GM23338 (cell line): ENCODE measurements at regions not wholly inside any gene's neighbourhood (a gene's known extent, or its start where the extent isn't known, plus 50 kb on each side); places are given as distances from the start of the nearest gene placed in this dataset.

Experiments used
- ATAC-seq: fragments of 200-7000 bp; cut with Tn5 transposase; 3 replicates; pipeline ENCODE4 v1.9.1; 2020
- DNase-seq: peaks from one replicate; pipeline ENCODE4 v3.0.0-alpha.2; 2015; ENCODE audit warnings: low spot score
- H2AFZ ChIP-seq: fragments of 200-600 bp; sonication (generic); 2 replicates; pipeline ENCODE4 v1.8.0; 2016; ENCODE audit warnings: antibody characterized with exemption, mild to moderate bottlenecking, moderate library complexity
- H3F3A ChIP-seq: fragments of 200-600 bp; sonication (generic); replicated peaks from 2 replicates; pipeline ENCODE4 v1.8.0; 2017; ENCODE audit warnings: antibody characterized with exemption, mixed run types, low read depth
- H3K27ac ChIP-seq: fragments of 200-600 bp; sonication (generic); 2 replicates; pipeline ENCODE4 v1.6.1; 2016; ENCODE audit warnings: low read depth
- H3K27me3 ChIP-seq: fragments of 200-600 bp; sonication (generic); 2 replicates; pipeline ENCODE4 v1.8.0; 2016; ENCODE audit warnings: mild to moderate bottlenecking, mixed run types, moderate library complexity; ENCODE audit not compliant: insufficient read depth
- H3K36me3 ChIP-seq: fragments of 200-600 bp; sonication (generic); 2 replicates; pipeline ENCODE4 v1.8.0; 2016; ENCODE audit warnings: mild to moderate bottlenecking; ENCODE audit not compliant: insufficient read depth
- H3K4me1 ChIP-seq: fragments of 200-600 bp; sonication (generic); 2 replicates; pipeline ENCODE4 v1.8.0; 2016; ENCODE audit warnings: mild to moderate bottlenecking, moderate library complexity; ENCODE audit not compliant: insufficient read depth
- H3K4me2 ChIP-seq: fragments of 200-600 bp; sonication (generic); 2 replicates; pipeline ENCODE4 v1.7.1; 2017; ENCODE audit warnings: mixed run types
- H3K4me3 ChIP-seq: fragments of 200-600 bp; sonication (generic); 2 replicates; pipeline ENCODE4 v1.6.1; 2016; ENCODE audit warnings: mixed run types
- H3K79me2 ChIP-seq: fragments of 200-600 bp; sonication (generic); replicated peaks from 2 replicates; pipeline ENCODE4 v1.8.0; 2017; ENCODE audit warnings: mild to moderate bottlenecking; ENCODE audit not compliant: insufficient read depth
- H3K9me2 ChIP-seq: fragments of 200-600 bp; sonication (generic); 2 replicates; pipeline ENCODE4 v1.8.0; 2017; ENCODE audit not compliant: insufficient read depth
- H4K20me1 ChIP-seq: fragments of 200-600 bp; sonication (generic); replicated peaks from 2 replicates; pipeline ENCODE4 v1.8.0; 2017; ENCODE audit warnings: mild to moderate bottlenecking; ENCODE audit not compliant: insufficient read depth
- H3K27ac Mint-ChIP-seq: 2 replicates; pipeline ENCODE4 v1.8.0; 2020; ENCODE audit warnings: inconsistent platforms, mild to moderate bottlenecking, moderate library complexity, mixed read lengths
- H3K27me3 Mint-ChIP-seq: 3 replicates; pipeline ENCODE4 v1.8.0; 2022; ENCODE audit warnings: low read depth, mild to moderate bottlenecking, moderate library complexity, mixed read lengths, inconsistent platforms; ENCODE audit not compliant: insufficient read depth, poor library complexity
- H3K36me3 Mint-ChIP-seq: 3 replicates; pipeline ENCODE4 v1.8.0; 2021; ENCODE audit warnings: low read depth, mild to moderate bottlenecking, inconsistent platforms, moderate library complexity, mixed read lengths
- H3K4me1 Mint-ChIP-seq: 3 replicates; pipeline ENCODE4 v1.8.0; 2020; ENCODE audit warnings: mild to moderate bottlenecking, inconsistent platforms, mixed read lengths
- H3K4me3 Mint-ChIP-seq: 3 replicates; pipeline ENCODE4 v1.8.0; 2021; ENCODE audit warnings: moderate library complexity, mild to moderate bottlenecking, inconsistent platforms, mixed read lengths
- H3K9me3 Mint-ChIP-seq: 3 replicates; pipeline ENCODE4 v1.8.0; 2020; ENCODE audit warnings: moderate library complexity, mild to moderate bottlenecking, inconsistent platforms, mixed read lengths
- CREB1 ChIP-seq: fragments of 250-450 bp; sonication (Bioruptor Pico); IDR thresholded peaks from 2 replicates; pipeline ENCODE4 v1.5.0; 2020; ENCODE audit warnings: low read depth, mild to moderate bottlenecking, moderate library complexity
- CTCF ChIP-seq, 2 experiments: fragments of 200-600 bp in 1 of 2; sonication (generic) in 1 of 2; conservative IDR thresholded peaks; 2 replicates each; pipeline versions ENCODE4 v1.5.1 to v1.6.1; 2016 to 2017; ENCODE audit warnings: antibody characterized with exemption in 2 of 2, low read depth in 2 of 2, mild to moderate bottlenecking in 2 of 2, moderate library complexity in 1 of 2
- ETS1 ChIP-seq: IDR thresholded peaks from 2 replicates; pipeline ENCODE4 v1.6.1; 2016; ENCODE audit warnings: antibody characterized with exemption
- EZH2phosphoT487 ChIP-seq: fragments of 200-600 bp; sonication (generic); IDR thresholded peaks from one replicate; pipeline ENCODE4 v1.8.1; 2018; ENCODE audit warnings: antibody characterized with exemption; ENCODE audit not compliant: unreplicated experiment
- JUNB ChIP-seq: IDR thresholded peaks from one replicate; pipeline ENCODE4 v1.6.1; 2016; ENCODE audit warnings: antibody characterized with exemption; ENCODE audit not compliant: unreplicated experiment
- NANOG ChIP-seq: IDR thresholded peaks from 2 replicates; pipeline ENCODE4 v1.6.1; 2016; ENCODE audit warnings: antibody characterized with exemption, borderline replicate concordance
- POLR2AphosphoS5 ChIP-seq: IDR thresholded peaks from 2 replicates; pipeline ENCODE4 v1.6.1; 2016; ENCODE audit warnings: antibody characterized with exemption, low read depth
- REST ChIP-seq: IDR thresholded peaks from one replicate; pipeline ENCODE4 v1.6.1; 2018; ENCODE audit warnings: antibody characterized with exemption; ENCODE audit not compliant: unreplicated experiment
- STAT1 ChIP-seq: IDR thresholded peaks from one replicate; pipeline ENCODE4 v1.6.1; 2016; ENCODE audit warnings: antibody characterized with exemption; ENCODE audit not compliant: unreplicated experiment
- ZNF114 ChIP-seq: fragments of 250-450 bp; sonication (Bioruptor Pico); IDR thresholded peaks from 2 replicates; pipeline ENCODE4 v1.5.0; 2020; ENCODE audit warnings: mild to moderate bottlenecking, moderate library complexity
- ZNF331 ChIP-seq: fragments of 250-450 bp; sonication (Bioruptor Pico); IDR thresholded peaks from 2 replicates; pipeline ENCODE4 v1.5.0; 2020; ENCODE audit warnings: low read depth, mild to moderate bottlenecking, moderate library complexity
- ZNF462 ChIP-seq: fragments of 250-450 bp; sonication (Bioruptor Pico); IDR thresholded peaks from 2 replicates; pipeline ENCODE4 v1.5.0; 2020; ENCODE audit warnings: mild to moderate bottlenecking, moderate library complexity

- H4K20me1 ChIP-seq, result no peaks in the 10 kb centered on the region
- H3K4me1 ChIP-seq, result peaks cover 6% of the 10 kb centered on the region; the same call in 1 of the 2 replicates
- no peaks in the 10 kb centered on the region for H3K27me3 ChIP-seq
- DNase-seq (no peak), ATAC-seq (no peak)
- no peak overlapping the region for H3K4me2 ChIP-seq
- Mint-ChIP-seq H3K36me3 (no peaks in the 10 kb centered on the region), H3K27me3 (no peaks in the 10 kb centered on the region), H3K4me3 (no peak overlapping the region), H3K4me1 (peaks cover 4% of the 10 kb centered on the region; the same call in 1 of the 3 replicates), H3K9me3 (no peaks in the 10 kb centered on the region), H3K27ac (no peak overlapping the region)
- H3K9me2 ChIP-seq, result no peaks in the 10 kb centered on the region
- TF ChIP-seq ZNF462 (CRISPR knock-in tag) (no peak), ETS1 (no peak), CTCF (conservative IDR thresholded peaks at IDR 0.05; ENCODE audit: low read depth in 2 of 2) (no peak), EZH2phosphoT487 (no peak), REST (no peak), CREB1 (CRISPR knock-in tag) (no peak), ZNF114 (CRISPR knock-in tag) (no peak), JUNB (no peak), STAT1 (no peak), POLR2AphosphoS5 (no peak), ZNF331 (CRISPR knock-in tag) (no peak), NANOG (no peak)
- no peaks in the 10 kb centered on the region for H3K36me3 ChIP-seq
- no peak overlapping the region for H3K27ac ChIP-seq
- H3K4me3 ChIP-seq, result no peak overlapping the region
- no peaks in the 10 kb centered on the region for H3K79me2 ChIP-seq
- H2AFZ ChIP-seq, result no peak overlapping the region
- H3F3A ChIP-seq, result no peaks in the 10 kb centered on the region
These were observed 205.3 kb upstream of the NAV3 start for GRCh38 chr12:77625441-77625840.
